NT2/D1 (cell line): ENCODE measurements at regions not wholly inside any gene's neighbourhood (a gene's known extent, or its start where the extent isn't known, plus 50 kb on each side); places are given as distances from the start of the nearest gene placed in this dataset.

Experiments used
- SUZ12 ChIP-seq: IDR thresholded peaks from 2 replicates; pipeline ENCODE4 v1.6.1; 2011; ENCODE audit not compliant: insufficient read length, insufficient read depth; ENCODE audit errors: extremely low read depth
- ZNF274 ChIP-seq: IDR thresholded peaks from 2 replicates; pipeline ENCODE4 v1.6.1; 2011; ENCODE audit warnings: mild to moderate bottlenecking, low read depth, low read length

GRCh38 chr5:135131801-135132680 lies 98.0 kb upstream of the PITX1 start:
- no peak for TF ChIP-seq ZNF274
- no peak for TF ChIP-seq SUZ12
